GM18519 (cell line): ENCODE measurements at regions not wholly inside any gene's neighbourhood (a gene's known extent, or its start where the extent isn't known, plus 50 kb on each side); places are given as distances from the start of the nearest gene placed in this dataset.
A peak's percentile ranks its signal among the peaks of the same experiment; 100 is the strongest.
"Not testable (repeated sequence)": the region's sequence is repeated elsewhere in the genome, so short reads cannot be mapped to it uniquely, and the experiment has no call there.

ENCODE experiments used
- ATAC-seq: cut with Tn5 transposase; IDR thresholded peaks from one replicate; pipeline ENCODE4 v1.9.1; 2021; ENCODE audit warnings: mild to moderate bottlenecking, moderate library complexity; ENCODE audit not compliant: unreplicated experiment, low FRiP score

DNA sequence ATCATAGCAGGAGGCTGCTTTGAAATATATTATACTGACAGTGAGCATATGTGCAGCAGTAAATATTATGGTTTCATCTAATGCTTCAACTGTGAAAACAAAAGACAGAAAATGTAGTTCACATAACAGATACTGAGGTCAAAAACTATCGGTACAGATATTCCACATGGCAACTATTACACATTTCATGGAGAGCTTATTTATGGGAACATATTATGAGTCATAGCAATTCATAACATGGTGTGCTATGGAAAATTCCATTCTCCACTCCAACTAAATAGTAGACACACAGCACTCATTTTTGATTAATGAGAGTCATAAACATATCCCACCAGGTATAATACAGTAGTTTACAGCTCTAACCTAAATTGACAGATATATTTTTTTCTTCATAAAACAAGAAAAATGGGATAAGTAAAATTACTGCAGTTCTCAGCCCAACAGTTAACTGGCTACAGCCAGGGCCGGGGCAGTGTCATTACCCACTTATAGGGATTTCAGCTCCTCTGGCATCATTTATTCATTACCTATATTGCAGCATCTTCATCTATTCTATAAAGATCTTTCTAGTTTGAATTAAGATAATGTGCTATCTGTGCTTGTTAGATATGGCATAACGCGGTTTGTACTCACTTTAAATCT is 475.6 kb upstream of the KLF6 start:
- no peak for ATAC-seq

DNA sequence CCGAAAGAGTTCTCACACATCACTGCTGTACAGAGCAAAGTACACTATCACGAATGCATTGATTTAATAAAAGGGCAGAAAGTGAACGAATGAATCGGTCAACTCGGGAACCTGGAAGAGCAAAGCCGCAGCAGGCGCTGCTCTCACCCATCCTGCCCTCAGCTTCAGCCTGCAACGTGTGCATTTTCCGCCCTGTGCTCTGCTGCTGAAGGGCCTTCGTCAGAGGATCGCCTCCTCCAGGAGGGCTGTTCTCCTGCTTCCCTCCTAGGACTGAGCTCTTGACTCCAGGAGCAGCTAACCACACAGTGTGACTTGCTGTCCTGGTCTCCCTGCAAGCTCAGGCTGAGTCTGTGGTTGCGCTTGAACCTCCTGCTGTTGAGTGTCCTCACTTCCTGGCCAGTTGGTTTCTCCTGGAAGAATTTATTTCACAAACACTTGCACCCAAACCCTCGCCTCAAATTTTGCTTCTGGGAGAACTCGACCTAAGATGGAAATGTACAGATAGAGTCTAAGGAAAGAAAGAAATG is 473.0 kb upstream of the KLF6 start:
- no peak for ATAC-seq

DNA sequence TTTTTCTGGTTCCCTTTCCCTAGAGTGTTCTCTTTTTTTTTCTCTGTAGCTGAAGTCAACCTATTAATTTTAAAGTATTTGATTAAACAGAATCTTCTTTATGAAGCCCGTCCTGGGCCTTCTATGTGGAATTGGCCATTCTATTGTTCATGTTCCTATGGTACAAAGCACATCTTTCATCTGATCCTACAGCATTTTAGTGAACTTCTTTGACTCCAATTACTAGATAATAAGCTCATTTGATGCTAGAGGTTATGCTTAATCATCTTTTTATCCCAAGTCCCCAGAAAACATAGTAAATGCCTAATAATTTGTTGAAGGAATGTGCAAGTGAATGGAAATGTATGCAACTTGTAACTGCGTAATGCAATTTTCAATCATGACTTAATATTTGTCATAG is 472.0 kb upstream of the KLF6 start:
- no peak for ATAC-seq

DNA sequence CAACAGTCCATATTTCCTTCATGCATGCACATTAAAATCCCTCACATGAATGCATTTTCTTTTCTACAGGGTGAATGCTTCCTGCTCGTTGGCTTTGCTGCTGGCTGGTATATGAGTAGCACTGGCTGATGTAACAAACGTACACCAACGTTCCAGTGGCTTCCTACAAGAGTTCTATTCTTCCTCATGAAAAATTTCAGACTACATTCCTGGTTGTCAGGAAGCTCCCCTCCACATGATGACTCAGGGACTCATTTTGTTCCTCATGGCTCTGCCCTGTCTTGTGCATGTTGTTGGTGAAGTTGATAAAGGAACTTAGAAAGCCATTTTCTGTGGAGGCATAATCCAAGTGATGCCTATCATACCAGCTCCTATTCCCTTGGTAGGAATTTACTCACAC is 470.7 kb upstream of the KLF6 start:
- ATAC-seq: no peak

DNA sequence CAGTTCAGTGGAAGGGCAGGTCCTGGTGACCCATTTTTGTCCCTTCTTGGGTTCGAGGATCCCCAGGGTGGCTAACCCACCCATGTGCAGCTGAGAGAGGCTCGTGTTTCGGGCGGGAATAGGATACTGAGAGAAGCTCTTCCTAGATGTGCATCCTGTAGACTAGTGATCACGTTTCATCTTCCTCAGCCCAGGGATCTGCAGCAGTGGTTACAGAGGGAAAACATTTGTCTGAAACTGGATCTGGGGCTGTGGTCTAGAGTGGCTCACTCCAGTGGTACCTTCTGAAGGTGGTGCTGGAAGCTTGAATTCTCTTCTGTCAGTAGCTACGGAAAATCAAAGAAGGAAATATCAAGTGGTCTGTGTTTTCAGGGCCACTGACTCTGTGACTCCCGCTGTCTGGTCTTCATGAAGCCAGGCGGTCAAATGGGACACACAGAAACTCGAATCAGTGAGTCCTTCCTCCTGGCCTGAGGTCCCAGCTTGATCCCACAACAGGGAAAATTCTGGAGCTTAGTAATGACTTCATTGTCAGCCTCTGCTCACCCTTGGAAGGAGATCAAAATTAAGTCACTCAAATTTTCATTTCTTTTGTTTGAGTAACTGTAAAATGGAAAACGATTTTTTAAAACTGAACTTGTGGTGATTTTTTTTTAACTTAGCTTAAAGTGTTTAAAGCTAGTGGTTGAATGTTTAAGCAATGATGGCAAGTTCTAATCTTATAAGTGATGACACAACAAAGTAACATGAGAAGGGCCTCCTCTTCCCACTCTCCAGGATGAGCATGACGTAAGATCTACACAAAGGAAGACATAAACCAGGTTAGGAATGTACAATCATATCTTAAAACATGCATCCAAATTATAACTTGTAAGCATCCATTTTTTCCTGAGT is 469.3 kb upstream of the KLF6 start:
- ATAC-seq: no peak

DNA sequence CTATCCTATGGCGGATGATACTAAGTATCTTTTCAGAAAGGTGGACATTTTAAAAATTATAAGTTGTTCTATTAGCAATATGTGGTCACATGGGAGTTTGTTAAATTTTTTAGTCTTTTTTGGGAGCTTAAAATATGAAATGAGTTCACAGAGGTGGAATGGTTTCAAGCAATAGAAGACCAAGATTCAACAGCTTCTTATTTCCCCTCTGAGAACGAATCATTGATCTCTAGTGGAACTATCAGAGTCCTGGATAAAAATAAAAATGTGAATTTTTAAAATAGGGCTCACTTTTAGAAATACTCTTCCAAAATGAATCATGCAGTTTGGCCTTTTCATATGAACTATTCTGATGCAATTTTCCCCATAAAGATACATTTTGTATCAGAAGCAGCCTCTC is 467.7 kb upstream of the KLF6 start:
- no peak for ATAC-seq

DNA sequence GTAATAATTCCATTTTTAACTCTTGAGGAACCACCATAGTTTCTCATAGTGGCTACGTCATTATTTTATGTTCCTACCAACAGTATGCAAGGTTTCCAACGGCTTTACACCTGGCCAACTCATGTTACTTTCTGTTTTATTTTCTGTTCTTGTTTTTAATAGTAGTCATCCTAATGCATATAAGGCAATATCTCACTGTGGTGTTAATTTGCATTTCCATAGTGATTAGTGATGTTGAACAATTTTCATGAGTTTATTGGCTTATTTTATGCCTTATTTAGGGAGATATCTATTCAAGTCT is 465.5 kb upstream of the KLF6 start:
- ATAC-seq: peak; percentile 71

DNA sequence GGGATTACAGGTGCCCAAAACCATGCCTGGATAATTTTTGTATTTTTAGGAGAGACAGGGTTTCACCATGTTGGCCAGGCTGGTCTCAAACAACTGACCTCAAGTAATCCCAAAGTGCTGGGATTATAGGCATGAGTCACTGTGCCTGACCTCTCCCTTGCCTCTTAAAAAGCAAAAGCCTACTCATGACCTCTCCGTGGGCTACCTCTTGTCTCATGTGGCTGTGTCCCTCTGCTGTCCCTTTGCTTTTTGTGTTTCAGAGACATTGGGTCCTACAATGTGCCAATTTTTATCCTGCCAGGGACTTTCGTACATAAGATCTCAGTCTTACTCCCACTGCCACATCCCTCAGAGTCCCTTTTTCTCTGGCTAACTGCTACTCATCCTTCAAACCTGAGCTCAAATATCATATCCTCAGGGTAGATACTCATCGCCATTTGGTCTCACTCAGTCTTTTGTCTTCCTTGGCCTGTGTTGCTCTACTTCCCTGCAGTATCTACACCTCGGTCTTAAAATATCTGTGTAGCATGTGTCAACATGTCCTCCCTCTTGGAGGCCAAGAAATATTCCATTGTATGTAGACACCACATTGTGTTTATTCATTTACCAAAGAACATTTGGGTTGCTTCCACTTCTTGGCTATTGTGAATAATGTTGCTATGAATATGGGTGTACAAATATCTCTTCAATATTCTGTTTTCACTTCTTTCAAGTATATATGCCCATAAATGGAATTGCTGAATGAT is 465.0 kb upstream of the KLF6 start:
- ATAC-seq: no peak

DNA sequence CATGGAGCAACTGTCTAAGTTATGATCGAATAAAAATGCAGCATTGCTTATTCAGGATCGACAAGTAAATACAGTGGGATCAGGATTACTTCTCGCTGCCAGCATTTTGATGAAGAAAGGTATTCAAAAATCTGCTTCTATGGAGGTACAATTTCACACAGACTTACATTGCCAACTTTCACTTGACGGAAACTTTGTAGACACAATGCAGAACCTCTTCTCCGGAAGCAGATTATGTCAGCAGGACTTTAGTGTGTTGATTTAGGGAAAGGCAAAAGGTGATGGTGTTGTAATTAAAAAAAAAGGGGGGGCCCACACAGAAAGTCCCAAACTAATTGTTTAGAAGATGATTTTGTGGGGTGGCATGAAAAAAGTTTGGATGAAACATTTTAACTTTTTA is 462.4 kb upstream of the KLF6 start:
- no peak for ATAC-seq

DNA sequence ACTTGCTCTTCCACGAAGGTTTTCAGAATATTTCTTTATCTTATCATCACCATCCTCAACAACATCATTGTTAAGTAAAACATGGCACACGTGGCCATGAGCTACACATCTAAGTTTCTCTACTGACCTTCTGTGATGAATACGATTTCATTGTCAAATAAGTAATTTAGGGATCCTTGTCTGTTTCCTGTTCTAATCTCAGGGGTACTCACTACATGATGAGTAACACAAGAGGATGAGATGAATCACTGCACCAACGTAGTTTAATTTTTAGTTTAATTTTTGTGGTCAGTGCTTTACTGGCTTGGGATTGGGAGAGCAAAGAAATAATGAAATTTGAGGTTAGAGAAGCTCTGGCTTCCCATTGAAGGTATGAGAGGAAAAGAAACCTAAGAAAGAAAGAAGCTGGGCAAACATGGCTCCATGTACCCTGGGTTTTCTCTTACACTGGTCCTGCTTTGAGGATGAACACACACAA is 461.9 kb upstream of the KLF6 start:
- no peak for ATAC-seq

DNA sequence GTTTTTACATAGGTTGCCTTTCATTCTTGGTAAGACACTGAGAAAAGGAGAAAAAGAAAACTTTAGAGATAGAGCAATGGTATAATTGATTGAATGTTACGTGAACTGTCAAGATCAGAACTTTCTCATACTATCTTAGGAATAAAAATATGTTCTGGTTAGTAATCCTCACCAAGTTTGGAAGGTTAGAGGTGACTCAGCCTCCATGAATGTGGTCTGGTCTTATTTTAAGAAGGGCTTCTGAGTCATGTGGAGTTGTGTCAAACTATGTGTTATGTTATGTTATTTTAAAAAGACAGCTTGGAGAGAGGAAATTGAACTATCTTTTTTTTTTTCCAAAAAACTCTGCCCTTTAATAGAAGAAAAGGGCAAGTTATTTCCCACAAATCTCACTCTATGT is 458.6 kb upstream of the KLF6 start:
- no peak for ATAC-seq

DNA sequence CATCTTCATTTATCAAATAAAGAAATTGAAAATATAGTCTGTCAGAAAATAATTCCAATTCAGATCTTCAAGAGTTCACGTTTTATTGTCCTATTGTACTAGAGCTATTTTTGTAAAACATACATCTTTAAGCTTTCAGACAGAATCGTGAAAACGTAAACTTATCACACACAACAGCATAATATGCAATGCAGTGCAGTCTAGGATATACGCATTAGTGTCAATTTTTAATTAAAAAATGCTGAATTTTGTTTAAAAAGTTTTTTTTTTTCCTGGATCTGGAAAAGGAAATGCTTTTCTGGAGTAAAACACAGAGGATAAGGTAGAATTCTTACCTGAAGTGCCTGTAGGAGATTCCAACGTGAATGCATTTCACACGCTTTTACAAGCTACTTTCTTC is 458.2 kb upstream of the KLF6 start:
- no peak for ATAC-seq

DNA sequence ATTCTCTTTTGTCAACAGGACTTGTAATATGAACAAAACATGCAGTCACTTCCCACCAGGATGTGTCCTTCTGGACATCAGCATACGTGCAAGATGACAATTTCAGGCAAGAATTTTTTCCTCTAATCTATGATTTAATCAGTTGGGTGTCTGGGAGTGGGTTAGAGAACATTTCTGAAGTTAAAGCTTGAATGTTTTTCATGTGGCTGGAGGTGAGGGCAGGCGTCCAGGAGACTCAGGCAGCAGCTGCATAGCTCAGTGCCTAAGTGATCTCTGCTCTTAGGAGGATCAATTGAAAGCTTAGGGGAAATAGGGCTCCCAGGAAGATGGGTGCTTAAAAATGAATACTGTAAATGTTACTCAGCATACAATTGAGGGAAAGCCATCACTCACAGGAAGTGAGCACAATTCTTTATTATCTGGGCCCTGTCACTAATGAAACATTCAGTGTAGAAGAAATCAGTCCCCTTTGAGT is 457.6 kb upstream of the KLF6 start:
- no peak for ATAC-seq

DNA sequence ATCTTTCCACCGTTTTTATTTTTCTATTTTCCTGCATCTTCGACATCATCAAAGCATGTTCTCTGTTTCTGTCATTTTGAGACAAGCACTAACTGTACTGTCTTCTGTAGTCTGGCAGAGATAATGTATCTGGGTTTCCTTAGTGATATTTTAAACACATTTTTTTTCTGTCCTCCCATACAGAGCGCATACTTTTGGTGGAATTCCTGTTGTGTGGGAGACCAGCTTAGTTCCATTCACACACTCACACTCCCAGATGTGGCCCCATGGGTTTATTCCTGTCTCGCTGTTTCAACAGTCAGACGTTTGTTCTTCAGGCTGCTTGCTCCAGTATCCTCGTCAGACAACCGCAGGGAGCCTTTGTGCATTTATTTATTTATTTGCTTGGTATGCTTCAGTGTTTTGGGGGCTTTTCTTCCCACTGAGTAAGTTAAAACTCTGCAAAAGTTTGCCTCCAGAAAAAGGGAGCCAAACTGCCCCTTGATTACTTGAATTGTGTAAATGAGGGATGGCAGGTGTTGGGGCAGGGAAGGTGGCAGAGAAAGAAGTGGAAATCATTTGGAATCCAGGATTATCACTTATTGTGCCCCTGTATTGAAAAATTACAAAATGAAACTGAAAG is 456.8 kb upstream of the KLF6 start:
- no peak for ATAC-seq

DNA sequence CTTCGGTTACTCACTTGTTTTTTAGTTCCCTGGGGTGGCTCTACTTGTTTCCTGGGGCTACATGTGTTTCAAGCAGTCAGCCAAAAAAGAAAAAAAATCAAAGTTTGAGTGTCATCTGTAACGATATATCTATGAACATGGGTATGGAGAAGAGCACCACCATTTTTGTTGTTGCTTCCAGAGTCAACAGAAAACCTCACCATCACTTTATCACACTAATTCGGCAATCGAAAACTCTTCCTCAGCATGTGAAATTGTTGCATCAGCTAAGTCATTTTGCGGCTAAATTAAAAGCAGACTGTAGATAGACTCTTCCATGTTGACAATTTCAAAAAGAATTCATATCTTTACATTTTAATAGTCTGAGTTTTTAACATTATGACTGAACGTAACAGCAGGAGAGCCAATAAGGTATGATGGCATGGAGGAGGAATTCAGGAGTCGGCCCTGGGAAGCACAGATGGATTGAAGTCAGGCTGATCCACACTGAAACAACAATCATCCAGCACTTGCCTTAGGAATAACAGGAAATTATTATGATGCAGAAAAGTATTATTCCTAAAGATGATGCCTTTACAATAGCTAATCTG is 455.7 kb upstream of the KLF6 start:
- no peak for ATAC-seq

DNA sequence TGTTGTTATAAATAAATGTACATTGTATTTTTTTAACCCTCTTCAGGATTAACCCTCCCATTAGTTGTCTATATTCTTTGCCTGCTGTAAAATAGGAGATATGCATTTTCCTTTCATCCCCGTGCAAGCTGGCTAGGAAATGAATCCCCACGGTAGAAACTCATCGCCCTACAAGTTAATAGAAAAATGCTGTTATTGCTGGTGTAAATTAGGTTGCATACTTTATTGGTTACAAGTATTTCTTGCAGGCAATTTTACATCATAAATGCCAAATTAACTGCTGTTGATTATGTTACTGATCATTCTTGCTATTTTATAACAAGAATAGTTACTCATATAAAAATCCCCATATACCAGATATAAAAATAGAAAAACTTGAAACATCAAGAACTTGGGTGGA is 454.2 kb upstream of the KLF6 start:
- ATAC-seq: no peak

DNA sequence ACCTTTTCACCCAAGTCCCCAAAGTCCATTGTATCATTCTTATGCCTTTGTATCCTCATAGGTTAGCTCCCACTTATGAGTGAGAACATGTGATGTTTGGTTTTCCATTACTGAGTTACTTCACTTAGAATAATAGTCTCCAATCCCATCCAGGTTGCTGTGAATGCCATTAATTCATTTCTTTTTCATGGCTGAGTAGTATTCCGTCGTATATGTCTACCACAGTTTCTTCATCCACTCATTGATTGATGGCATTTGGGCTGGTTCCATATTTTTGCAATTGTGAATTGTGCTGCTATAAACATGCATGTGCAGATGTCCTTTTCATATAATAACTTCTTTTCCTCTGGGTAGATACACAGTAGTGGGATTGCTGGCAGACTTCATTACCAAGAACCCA is 451.9 kb upstream of the KLF6 start:
- not testable (repeated sequence) for ATAC-seq

DNA sequence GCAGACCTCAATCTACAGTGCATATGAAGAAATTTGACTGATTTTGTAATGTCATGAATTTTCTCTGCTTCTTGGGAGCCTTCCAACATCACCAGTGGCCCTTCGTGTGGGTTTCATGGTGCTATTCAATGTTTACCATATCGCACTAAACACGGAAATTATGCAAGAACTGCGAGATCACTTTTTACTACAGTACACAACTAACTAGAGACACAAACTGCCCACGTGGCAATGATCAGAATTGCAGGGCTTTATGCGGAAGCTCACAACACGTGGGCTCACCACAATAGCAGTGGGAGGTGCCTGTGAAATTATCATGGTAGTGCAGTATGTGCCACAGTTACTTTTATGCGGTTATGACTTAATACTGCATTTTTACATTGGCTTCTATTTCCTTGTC is 449.7 kb upstream of the KLF6 start:
- ATAC-seq: no peak

DNA sequence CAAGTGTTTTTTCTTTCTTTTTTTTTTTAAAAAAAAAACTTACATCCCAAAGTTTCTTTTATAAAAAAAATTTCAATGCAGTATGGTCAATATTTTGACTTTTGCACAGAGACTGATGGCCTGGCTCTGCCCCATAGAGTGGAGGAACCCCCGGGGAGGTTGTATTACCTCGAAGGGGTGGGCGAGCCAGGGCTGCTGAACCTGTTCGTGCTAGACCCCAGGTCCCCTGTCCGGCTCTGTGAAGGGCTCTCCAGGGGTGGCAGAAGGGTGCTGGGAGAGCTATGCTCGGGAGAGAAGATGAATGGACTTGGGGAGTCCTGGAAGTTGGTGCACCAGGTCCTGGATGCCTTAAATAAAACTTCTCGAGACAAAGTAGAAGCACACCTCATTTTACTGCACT is 446.4 kb upstream of the KLF6 start:
- ATAC-seq: no peak

DNA sequence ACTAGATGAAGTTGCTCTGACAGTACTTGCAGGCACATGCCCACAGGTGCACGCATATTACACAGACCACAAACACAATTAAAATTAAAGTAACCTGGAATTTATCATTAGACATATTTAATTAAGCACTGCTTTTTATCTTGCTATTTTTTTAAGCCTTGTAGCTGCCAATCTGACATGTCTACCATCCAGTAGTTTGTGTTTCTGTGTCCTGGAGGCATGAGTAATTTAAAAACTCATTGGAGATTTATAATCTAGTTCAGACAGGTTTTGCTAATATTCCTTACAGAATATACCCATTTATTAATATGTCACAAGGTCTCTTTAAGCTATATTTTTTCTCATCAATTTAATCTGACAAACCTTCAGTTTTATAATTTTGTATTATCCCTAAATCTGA is 445.0 kb upstream of the KLF6 start:
- no peak for ATAC-seq
